ENCODE measurements at regions not wholly inside any gene's neighbourhood (a gene's known extent, or its start where the extent isn't known, plus 50 kb on each side); places are given as distances from the start of the nearest gene placed in this dataset.

- TF ChIP-seq, protein P1, sequence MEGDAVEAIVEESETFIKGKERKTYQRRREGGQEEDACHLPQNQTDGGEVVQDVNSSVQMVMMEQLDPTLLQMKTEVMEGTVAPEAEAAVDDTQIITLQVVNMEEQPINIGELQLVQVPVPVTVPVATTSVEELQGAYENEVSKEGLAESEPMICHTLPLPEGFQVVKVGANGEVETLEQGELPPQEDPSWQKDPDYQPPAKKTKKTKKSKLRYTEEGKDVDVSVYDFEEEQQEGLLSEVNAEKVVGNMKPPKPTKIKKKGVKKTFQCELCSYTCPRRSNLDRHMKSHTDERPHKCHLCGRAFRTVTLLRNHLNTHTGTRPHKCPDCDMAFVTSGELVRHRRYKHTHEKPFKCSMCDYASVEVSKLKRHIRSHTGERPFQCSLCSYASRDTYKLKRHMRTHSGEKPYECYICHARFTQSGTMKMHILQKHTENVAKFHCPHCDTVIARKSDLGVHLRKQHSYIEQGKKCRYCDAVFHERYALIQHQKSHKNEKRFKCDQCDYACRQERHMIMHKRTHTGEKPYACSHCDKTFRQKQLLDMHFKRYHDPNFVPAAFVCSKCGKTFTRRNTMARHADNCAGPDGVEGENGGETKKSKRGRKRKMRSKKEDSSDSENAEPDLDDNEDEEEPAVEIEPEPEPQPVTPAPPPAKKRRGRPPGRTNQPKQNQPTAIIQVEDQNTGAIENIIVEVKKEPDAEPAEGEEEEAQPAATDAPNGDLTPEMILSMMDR (IDR thresholded peaks at IDR 0.05): no peak
- no peaks in the 10 kb centered on the region for H3K36me3 ChIP-seq
- no peak overlapping the region for H3K27ac ChIP-seq
- H3K27me3 ChIP-seq: no peaks in the 10 kb centered on the region
- no peak overlapping the region for H3K4me3 ChIP-seq
- intact Hi-C loops (cut with DNase I): no loop called here
- DNase-seq (ENCODE audit: low spot score in 2 of 2): no peak
- no peaks in the 10 kb centered on the region for H3K9me3 ChIP-seq
- H3K4me1 ChIP-seq: no peaks in the 10 kb centered on the region
Measured at GRCh38 chr2:14420851-14421250, 211.7 kb upstream of the LRATD1 start.

DNA sequence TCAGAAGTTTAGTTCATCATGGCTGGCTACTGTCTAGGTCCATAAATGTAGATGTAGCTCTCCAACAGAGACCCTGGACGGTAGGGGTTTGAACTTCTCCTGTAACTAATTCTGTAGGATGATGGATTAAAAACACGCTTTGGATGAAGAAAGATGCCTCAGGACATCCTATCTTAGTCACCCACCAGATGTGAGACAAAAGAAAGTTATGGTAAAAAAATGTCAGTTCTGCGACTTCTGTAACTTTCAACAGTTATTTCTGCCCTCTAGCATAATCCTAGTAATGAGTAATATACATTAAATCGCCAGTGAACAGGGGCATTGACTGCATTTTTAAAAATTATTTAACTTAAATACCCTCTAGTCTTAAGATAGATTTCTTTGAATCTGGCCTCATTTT is 210.1 kb upstream of the LRATD1 start:
- H3K9me3 ChIP-seq: no peaks in the 10 kb centered on the region
- no peaks in the 10 kb centered on the region for H3K27me3 ChIP-seq
- H3K4me1 ChIP-seq: no peaks in the 10 kb centered on the region
- H3K36me3 ChIP-seq: no peaks in the 10 kb centered on the region
- H3K4me3 ChIP-seq: no peak overlapping the region
- intact Hi-C loops (cut with DNase I): no loop called here
- no peak for DNase-seq (ENCODE audit: low spot score in 2 of 2)
- TF ChIP-seq, protein P1 (IDR thresholded peaks at IDR 0.05): no peak
- no peak overlapping the region for H3K27ac ChIP-seq

DNA sequence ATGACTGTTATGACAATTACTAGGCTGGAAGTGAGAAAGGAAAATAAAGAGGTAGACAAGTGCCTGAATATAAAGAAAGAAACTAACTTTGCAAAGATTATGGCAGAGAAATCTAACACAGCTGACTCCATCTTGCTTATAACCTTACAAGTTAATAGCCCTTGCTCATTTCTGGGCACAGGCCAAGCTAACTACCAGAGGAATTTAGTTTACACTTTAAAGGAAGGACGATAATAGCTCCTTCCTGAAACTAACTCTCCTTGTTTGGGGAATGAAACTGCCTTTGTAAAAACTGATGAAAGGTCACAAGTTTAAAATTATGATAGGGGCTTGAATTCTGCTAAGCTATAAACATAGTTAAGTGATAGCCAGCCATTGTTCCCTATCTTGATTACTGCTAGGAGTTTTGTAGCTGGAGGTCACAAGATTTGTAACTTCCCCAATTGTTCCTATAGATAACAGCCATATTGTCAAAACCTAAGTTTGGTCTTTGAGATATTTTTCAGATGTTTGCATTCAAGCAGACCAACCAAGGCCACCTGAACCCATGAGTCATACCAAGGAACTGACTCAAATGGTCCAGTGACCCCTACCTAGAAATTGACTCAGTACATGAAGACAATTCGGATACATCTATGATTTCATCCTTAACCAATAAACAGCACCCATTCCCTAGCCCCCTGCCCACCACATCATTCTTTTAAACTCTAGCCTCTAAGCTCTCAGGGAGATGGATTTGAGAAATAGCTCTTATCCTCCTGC is 209.2 kb upstream of the LRATD1 start:
- Histone ChIP-seq H3K36me3 (no peaks in the 10 kb centered on the region), H3K4me1 (no peaks in the 10 kb centered on the region), H3K27me3 (no peaks in the 10 kb centered on the region), H3K9me3 (no peaks in the 10 kb centered on the region), H3K4me3 (no peak overlapping the region), H3K27ac (no peak overlapping the region)
- DNase-seq (ENCODE audit: low spot score in 2 of 2): no peak
- intact Hi-C loops (cut with DNase I): no loop called here
- TF ChIP-seq, protein P1 (IDR thresholded peaks at IDR 0.05): no peak

GRCh38 chr2:14424478-14425390 is 207.8 kb upstream of the LRATD1 start:
- no peak overlapping the region for H3K27ac ChIP-seq
- no peak for DNase-seq (ENCODE audit: low spot score in 2 of 2)
- intact Hi-C loops (cut with DNase I): no loop called here
- H3K27me3 ChIP-seq: no peaks in the 10 kb centered on the region
- no peak overlapping the region for H3K4me3 ChIP-seq
- TF ChIP-seq, protein P1 (IDR thresholded peaks at IDR 0.05): no peak
- no peaks in the 10 kb centered on the region for H3K36me3 ChIP-seq
- no peaks in the 10 kb centered on the region for H3K4me1 ChIP-seq
- no peaks in the 10 kb centered on the region for H3K9me3 ChIP-seq

GRCh38 chr2:14425869-14426268 is 206.6 kb upstream of the LRATD1 start:
- Histone ChIP-seq H3K4me3 (no peak overlapping the region), H3K27me3 (no peaks in the 10 kb centered on the region), H3K27ac (no peak overlapping the region), H3K9me3 (no peaks in the 10 kb centered on the region), H3K4me1 (no peaks in the 10 kb centered on the region), H3K36me3 (no peaks in the 10 kb centered on the region)
- TF ChIP-seq, protein P1 (IDR thresholded peaks at IDR 0.05): no peak
- no peak for DNase-seq (ENCODE audit: low spot score in 2 of 2)
- intact Hi-C loops (cut with DNase I): no loop called here
